ENCODE measurements at regions not wholly inside any gene's neighbourhood (a gene's known extent, or its start where the extent isn't known, plus 50 kb on each side); places are given as distances from the start of the nearest gene placed in this dataset.

- TF ChIP-seq AHDC1 (CRISPR knock-in tag; IDR thresholded peaks at IDR 0.05; ENCODE audit: borderline replicate concordance) (no peak), EP300 (IDR thresholded peaks at IDR 0.05; ENCODE audit: low read depth in 2 of 2, low read length in 2 of 2) (0 out of 4 replicates have a peak, but pooled peaks of 1 of the 2 experiments have one; percentile 11), EP300 (CRISPR knock-in tag; IDR thresholded peaks at IDR 0.05; ENCODE audit: borderline replicate concordance) (no peak), ARID5B (CRISPR knock-in tag; IDR thresholded peaks at IDR 0.05) (peak; percentile 48; the same call in 1 of the 2 replicates), PAWR (CRISPR knock-in tag; IDR thresholded peaks at IDR 0.05; ENCODE audit: borderline replicate concordance) (no peak), ZNF468 (CRISPR knock-in tag; IDR thresholded peaks at IDR 0.05) (no peak), ZNF280B (CRISPR knock-in tag; IDR thresholded peaks at IDR 0.05; ENCODE audit: borderline replicate concordance) (no peak), SOX5 (CRISPR knock-in tag; IDR thresholded peaks at IDR 0.05; ENCODE audit: borderline replicate concordance) (peak; percentile 37; the same call in 1 of the 2 replicates), NFYC (CRISPR knock-in tag; IDR thresholded peaks at IDR 0.05) (no peak), CEBPG (CRISPR knock-in tag; IDR thresholded peaks at IDR 0.05) (peak; percentile 65), ZNF547 (CRISPR knock-in tag; IDR thresholded peaks at IDR 0.05) (no peak), ZNF597 (CRISPR knock-in tag; IDR thresholded peaks at IDR 0.05) (no peak), ATF4 (CRISPR knock-in tag; IDR thresholded peaks at IDR 0.05) (peak in 1 of 2 experiments; percentile 95; a peak in 2 of 4 replicates), ZNF775 (CRISPR knock-in tag; IDR thresholded peaks at IDR 0.05; ENCODE audit: borderline replicate concordance) (no peak), SRSF9 (IDR thresholded peaks at IDR 0.05; ENCODE audit: borderline replicate concordance, insufficient read depth, low read depth, low read length, poor library complexity, severe bottlenecking) (no peak)
These were observed 59.1 kb upstream of the DAPL1 start (continued) for GRCh38 chr2:158735822-158736580.
